MM.1S (cell line): ENCODE measurements at regions not wholly inside any gene's neighbourhood (a gene's known extent, or its start where the extent isn't known, plus 50 kb on each side); places are given as distances from the start of the nearest gene placed in this dataset.

Experiments used
- CTCF ChIP-seq: fragments of 300-600 bp; sonication (generic); IDR thresholded peaks from 2 replicates; pipeline ENCODE4 v1.5.1; 2016; ENCODE audit warnings: antibody characterized with exemption, low read length, mixed read lengths
- EZH2 ChIP-seq: fragments of 300-600 bp; sonication (generic); optimal IDR thresholded peaks from 2 replicates; pipeline ENCODE3; 2017; ENCODE audit warnings: low read depth, mild to moderate bottlenecking, antibody characterized with exemption, low read length, mixed read lengths
- EZH2phosphoT487 ChIP-seq: fragments of 300-600 bp; sonication (generic); IDR thresholded peaks from 2 replicates; pipeline ENCODE4 v1.6.1; 2018; ENCODE audit warnings: antibody characterized with exemption, low read length

GRCh38 chr7:144903201-144903600, 67.3 kb upstream of the TPK1 start:
- TF ChIP-seq CTCF (no peak), EZH2 (no peak), EZH2phosphoT487 (no peak)
